ENCODE measurements at regions not wholly inside any gene's neighbourhood (a gene's known extent, or its start where the extent isn't known, plus 50 kb on each side); places are given as distances from the start of the nearest gene placed in this dataset.

- DNase-seq: no peak
These were observed 197.2 kb downstream of the TEX29 start for GRCh38 chr13:111517641-111518010.

- DNase-seq: no peak
These were observed 197.8 kb downstream of the TEX29 start for GRCh38 chr13:111518161-111518792.

GRCh38 chr13:111519041-111519440 lies 198.6 kb downstream of the TEX29 start:
- DNase-seq: no peak

GRCh38 chr13:111519490-111520170 lies 199.2 kb downstream of the TEX29 start:
- no peak for DNase-seq

GRCh38 chr13:111521030-111521429 lies 200.6 kb downstream of the TEX29 start:
- no peak for DNase-seq

GRCh38 chr13:111521691-111522229 lies 201.3 kb downstream of the TEX29 start:
- DNase-seq: no peak

GRCh38 chr13:111525320-111526118 lies 205.1 kb downstream of the TEX29 start:
- DNase-seq: no peak

- no peak for DNase-seq
These were observed 206.5 kb downstream of the TEX29 start for GRCh38 chr13:111526922-111527321.

- DNase-seq: no peak
These were observed 207.3 kb downstream of the TEX29 start for GRCh38 chr13:111527614-111528229.

- DNase-seq: no peak
These were observed 208.1 kb downstream of the TEX29 start for GRCh38 chr13:111528513-111528912.

- DNase-seq: no peak
These were observed 209.9 kb downstream of the TEX29 start for GRCh38 chr13:111530137-111530870.

- no peak for DNase-seq
These were observed 211.1 kb downstream of the TEX29 start for GRCh38 chr13:111531505-111531904.

- no peak for DNase-seq
These were observed 211.7 kb downstream of the TEX29 start for GRCh38 chr13:111532111-111532510.

GRCh38 chr13:111533900-111534683 lies 213.7 kb downstream of the TEX29 start:
- DNase-seq: no peak

GRCh38 chr13:111534751-111535522 lies 214.5 kb downstream of the TEX29 start:
- no peak for DNase-seq

GRCh38 chr13:111535523-111535811 lies 215.0 kb downstream of the TEX29 start:
- no peak for DNase-seq

- DNase-seq: no peak
These were observed 215.7 kb downstream of the TEX29 start for GRCh38 chr13:111536075-111536642.

- DNase-seq: no peak
These were observed 216.8 kb downstream of the TEX29 start for GRCh38 chr13:111537115-111537728.

GRCh38 chr13:111537843-111538499 lies 217.5 kb downstream of the TEX29 start:
- DNase-seq: no peak

- DNase-seq: no peak
These were observed 218.8 kb downstream of the TEX29 start for GRCh38 chr13:111539252-111539651.
